OCI-LY3 (cell line): ENCODE measurements at regions not wholly inside any gene's neighbourhood (a gene's known extent, or its start where the extent isn't known, plus 50 kb on each side); places are given as distances from the start of the nearest gene placed in this dataset.

ENCODE experiments used
- H2AFZ ChIP-seq: fragments of 200-600, 300-600 bp; shearing (Covaris generic); 2 replicates; pipeline ENCODE4 v1.6.0; 2014; ENCODE audit warnings: antibody characterized with exemption, low read depth, low read length
- H3K27ac ChIP-seq: fragments of 200-600, 300-600 bp; sonication (generic); 2 replicates; pipeline ENCODE4 v1.5.1; 2014; ENCODE audit warnings: mild to moderate bottlenecking, low read length, moderate library complexity, mixed read lengths
- H3K27me3 ChIP-seq: fragments of 200-600, 300-600 bp; sonication (generic); 2 replicates; pipeline ENCODE4 v1.6.1; 2014; ENCODE audit warnings: low read depth, low read length, mixed read lengths
- H3K36me3 ChIP-seq: fragments of 200-600, 300-600 bp; sonication (generic); replicated peaks from 2 replicates; pipeline ENCODE3; 2014; ENCODE audit warnings: low read depth, low read length, mixed read lengths
- H3K4me1 ChIP-seq: fragments of 300-600, 200-600 bp; sonication (generic); 2 replicates; pipeline ENCODE4 v1.6.1; 2014; ENCODE audit warnings: low read length, mixed read lengths
- H3K4me2 ChIP-seq: fragments of 200-600, 300-600 bp; sonication (generic); 2 replicates; pipeline ENCODE4 v1.6.1; 2014; ENCODE audit warnings: low read length, mixed read lengths
- H3K4me3 ChIP-seq: fragments of 300-600, 200-600 bp; sonication (generic); 2 replicates; pipeline ENCODE4 v1.5.1; 2014; ENCODE audit warnings: antibody characterized with exemption, mild to moderate bottlenecking, low read length, moderate library complexity
- H3K79me2 ChIP-seq: fragments of 300-600, 200-600 bp; shearing (Covaris generic); 2 replicates; pipeline ENCODE4 v1.6.1; 2014; ENCODE audit warnings: mild to moderate bottlenecking, low read length, mixed read lengths
- H3K9ac ChIP-seq: fragments of 300-600, 200-600 bp; shearing (Covaris generic); 2 replicates; pipeline ENCODE4 v1.6.0; 2014; ENCODE audit warnings: mild to moderate bottlenecking, low read length, moderate library complexity
- H3K9me3 ChIP-seq: fragments of 200-600, 300-600 bp; shearing (Covaris generic); 2 replicates; pipeline ENCODE4 v1.6.1; 2014; ENCODE audit warnings: low read length, mixed read lengths; ENCODE audit not compliant: insufficient read depth
- H4K20me1 ChIP-seq: fragments of 200-600, 300-600 bp; sonication (generic); 2 replicates; pipeline ENCODE4 v1.6.1; 2016; ENCODE audit warnings: low read length, mixed read lengths; ENCODE audit not compliant: insufficient read depth
- CTCF ChIP-seq: fragments of 200-600, 300-600 bp; sonication (generic); IDR thresholded peaks from 2 replicates; pipeline ENCODE4 v1.5.1; 2014; ENCODE audit warnings: antibody characterized with exemption, low read length, low read depth
- EZH2phosphoT487 ChIP-seq: fragments of 200-600 bp; shearing (Covaris generic); IDR thresholded peaks from 2 replicates; pipeline ENCODE4 v1.6.1; 2018; ENCODE audit warnings: antibody characterized with exemption, mixed run types, low read depth

GRCh38 chr6:40956936-40957335 lies 82.1 kb downstream of the UNC5CL start:
- Histone ChIP-seq H3K79me2 (no peaks in the 10 kb centered on the region), H2AFZ (no peak overlapping the region), H3K4me3 (no peak overlapping the region), H3K27me3 (peaks cover 20% of the 10 kb centered on the region), H3K4me2 (no peak overlapping the region), H4K20me1 (no peaks in the 10 kb centered on the region), H3K9me3 (no peaks in the 10 kb centered on the region), H3K9ac (no peak overlapping the region), H3K4me1 (peaks cover 9% of the 10 kb centered on the region), H3K36me3 (no peaks in the 10 kb centered on the region), H3K27ac (no peak overlapping the region)
- no peak for TF ChIP-seq EZH2phosphoT487

- H3K4me3 ChIP-seq, result no peak overlapping the region
- no peaks in the 10 kb centered on the region for H3K79me2 ChIP-seq
- H4K20me1 ChIP-seq, result no peaks in the 10 kb centered on the region
- TF ChIP-seq EZH2phosphoT487 (no peak), CTCF (no peak)
- H3K4me2 ChIP-seq, result no peak overlapping the region
- no peak overlapping the region for H3K27ac ChIP-seq
- H3K9me3 ChIP-seq, result no peaks in the 10 kb centered on the region
- no peak overlapping the region for H3K9ac ChIP-seq
- H3K4me1 ChIP-seq, result peaks cover 9% of the 10 kb centered on the region
- H3K27me3 ChIP-seq, result peaks cover 36% of the 10 kb centered on the region
- no peaks in the 10 kb centered on the region for H3K36me3 ChIP-seq
- no peak overlapping the region for H2AFZ ChIP-seq
These were observed 83.9 kb downstream of the UNC5CL start for GRCh38 chr6:40955178-40955545.

GRCh38 chr6:40954446-40955177 lies 84.4 kb downstream of the UNC5CL start:
- no peak for TF ChIP-seq EZH2phosphoT487
- TF ChIP-seq CTCF, result no peak
- H3K79me2 ChIP-seq, result no peaks in the 10 kb centered on the region
- H3K27me3 ChIP-seq, result peaks cover 42% of the 10 kb centered on the region
- H3K4me1 ChIP-seq, result peaks cover 9% of the 10 kb centered on the region
- no peaks in the 10 kb centered on the region for H3K36me3 ChIP-seq
- H3K4me3 ChIP-seq, result no peak overlapping the region
- H3K9me3 ChIP-seq, result no peaks in the 10 kb centered on the region
- H3K4me2 ChIP-seq, result no peak overlapping the region
- no peaks in the 10 kb centered on the region for H4K20me1 ChIP-seq
- H3K27ac ChIP-seq, result no peak overlapping the region
- no peak overlapping the region for H3K9ac ChIP-seq
- no peak overlapping the region for H2AFZ ChIP-seq

- H3K27ac ChIP-seq, result no peak overlapping the region
- peaks cover 10% of the 10 kb centered on the region for H3K4me1 ChIP-seq
- no peak for TF ChIP-seq EZH2phosphoT487
- no peak for TF ChIP-seq CTCF
These were observed 85.5 kb downstream of the UNC5CL start for GRCh38 chr6:40953486-40953885.

More at GRCh38 chr6:40953486-40953885, 85.5 kb downstream of the UNC5CL start:
- H3K36me3 ChIP-seq, result no peaks in the 10 kb centered on the region
- H3K9me3 ChIP-seq, result no peaks in the 10 kb centered on the region
- H2AFZ ChIP-seq, result no peak overlapping the region
- H3K4me3 ChIP-seq, result no peak overlapping the region
- no peaks in the 10 kb centered on the region for H4K20me1 ChIP-seq
- no peak overlapping the region for H3K9ac ChIP-seq
- H3K27me3 ChIP-seq, result peaks cover 48% of the 10 kb centered on the region
- H3K79me2 ChIP-seq, result no peaks in the 10 kb centered on the region
- no peak overlapping the region for H3K4me2 ChIP-seq
